ENCODE measurements at regions not wholly inside any gene's neighbourhood (a gene's known extent, or its start where the extent isn't known, plus 50 kb on each side); places are given as distances from the start of the nearest gene placed in this dataset.

DNA sequence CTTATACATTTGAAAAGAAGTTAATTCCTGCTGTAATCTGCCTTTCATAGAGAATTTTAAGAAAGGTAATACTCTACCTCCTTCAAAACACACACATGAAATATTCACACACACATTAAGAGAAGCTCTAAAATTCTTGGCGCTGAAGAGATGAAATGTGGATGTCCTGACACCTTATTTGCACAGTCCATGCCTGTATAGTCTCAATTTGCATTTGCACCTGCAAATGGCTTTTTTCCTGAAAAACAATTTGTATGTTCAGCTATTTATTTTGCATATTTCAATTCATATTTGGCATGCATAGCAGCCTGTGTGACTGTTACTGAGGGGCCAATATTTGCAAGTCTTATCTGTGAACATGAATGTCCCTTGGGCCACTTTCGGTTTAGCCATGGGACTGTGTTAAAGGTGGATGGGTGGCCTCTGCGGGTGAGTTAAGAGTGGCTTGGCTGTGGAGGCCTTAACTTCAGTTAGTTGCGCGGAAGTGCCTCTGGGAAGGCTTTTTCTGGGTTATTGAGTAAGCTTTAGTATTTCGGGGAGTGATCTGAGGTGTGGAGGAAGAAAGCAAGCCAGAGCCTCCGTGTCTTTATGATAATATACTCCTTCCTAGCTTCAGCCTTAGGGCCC, 443.3 kb upstream of the FAT1 start:
- intact Hi-C loops (cut with DNase I) = no loop called here
- DNase-seq = no peak

DNA sequence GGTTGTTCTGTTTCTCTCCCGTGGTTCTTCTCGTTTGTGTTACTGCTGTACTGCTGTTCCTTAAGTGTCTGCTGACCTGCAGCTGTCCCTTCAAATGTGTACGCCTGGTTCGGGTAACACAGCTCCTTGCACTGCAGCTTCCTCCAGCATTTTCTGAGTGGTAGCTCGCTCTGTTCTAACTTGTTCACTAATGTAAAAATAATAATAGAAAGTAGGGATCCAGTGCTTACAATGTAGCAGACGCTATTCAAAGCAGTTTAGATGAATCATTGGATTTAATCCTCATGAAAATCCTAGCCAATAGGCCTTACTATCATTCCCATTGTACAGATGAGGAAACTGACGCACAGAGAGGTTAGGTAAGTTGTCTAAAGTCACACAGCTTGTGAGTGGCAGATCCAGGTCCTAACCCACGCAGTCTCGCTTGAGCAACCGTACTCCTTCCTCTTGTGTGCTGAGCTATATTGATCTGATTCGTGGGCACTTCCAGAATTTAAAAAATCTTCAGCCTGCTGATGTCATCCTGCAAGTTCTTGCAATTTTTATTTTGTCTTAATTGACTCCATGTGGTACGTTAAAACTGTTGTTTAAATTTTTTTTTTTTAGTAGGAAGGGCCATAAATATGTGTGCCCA, 448.2 kb upstream of the FAT1 start:
- no peak for ATAC-seq
- Histone ChIP-seq H3K9me3 (no peaks in the 10 kb centered on the region), H3K4me3 (no peak overlapping the region), H3K36me3 (replicated peaks in 1 of 2; ENCODE audit: insufficient read depth in 1 of 2, low read depth in 2 of 2) (no peaks in the 10 kb centered on the region), H3K27ac (no peak overlapping the region), H3K4me1 (no peaks in the 10 kb centered on the region), H3K27me3 (no peaks in the 10 kb centered on the region)
- DNase-seq = no peak
- 62 to 68% methylated on average over 12 of the region's 12 CpGs for WGBS, 2 donors
- intact Hi-C loops (cut with DNase I) = no loop called here
- TF ChIP-seq, protein P1, sequence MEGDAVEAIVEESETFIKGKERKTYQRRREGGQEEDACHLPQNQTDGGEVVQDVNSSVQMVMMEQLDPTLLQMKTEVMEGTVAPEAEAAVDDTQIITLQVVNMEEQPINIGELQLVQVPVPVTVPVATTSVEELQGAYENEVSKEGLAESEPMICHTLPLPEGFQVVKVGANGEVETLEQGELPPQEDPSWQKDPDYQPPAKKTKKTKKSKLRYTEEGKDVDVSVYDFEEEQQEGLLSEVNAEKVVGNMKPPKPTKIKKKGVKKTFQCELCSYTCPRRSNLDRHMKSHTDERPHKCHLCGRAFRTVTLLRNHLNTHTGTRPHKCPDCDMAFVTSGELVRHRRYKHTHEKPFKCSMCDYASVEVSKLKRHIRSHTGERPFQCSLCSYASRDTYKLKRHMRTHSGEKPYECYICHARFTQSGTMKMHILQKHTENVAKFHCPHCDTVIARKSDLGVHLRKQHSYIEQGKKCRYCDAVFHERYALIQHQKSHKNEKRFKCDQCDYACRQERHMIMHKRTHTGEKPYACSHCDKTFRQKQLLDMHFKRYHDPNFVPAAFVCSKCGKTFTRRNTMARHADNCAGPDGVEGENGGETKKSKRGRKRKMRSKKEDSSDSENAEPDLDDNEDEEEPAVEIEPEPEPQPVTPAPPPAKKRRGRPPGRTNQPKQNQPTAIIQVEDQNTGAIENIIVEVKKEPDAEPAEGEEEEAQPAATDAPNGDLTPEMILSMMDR (IDR thresholded peaks at IDR 0.05) = no peak
- TF ChIP-seq POLR2A (IDR thresholded peaks at IDR 0.05) = no peak

More for the DNA sequence above, 443.3 kb upstream of the FAT1 start:
- no peaks in the 10 kb centered on the region for H3K4me1 ChIP-seq
- no peak overlapping the region for H3K27ac ChIP-seq
- no peak for ATAC-seq
- no peaks in the 10 kb centered on the region for H3K27me3 ChIP-seq
- no peaks in the 10 kb centered on the region for H3K36me3 ChIP-seq (replicated peaks in 1 of 2; ENCODE audit: insufficient read depth in 1 of 2, low read depth in 2 of 2)
- H3K9me3 ChIP-seq = no peaks in the 10 kb centered on the region
- no peak overlapping the region for H3K4me3 ChIP-seq
- TF ChIP-seq, protein P1 (IDR thresholded peaks at IDR 0.05) = no peak
- no peak for TF ChIP-seq POLR2A (IDR thresholded peaks at IDR 0.05)
- 88% methylated on average over 7 of the region's 7 CpGs for WGBS, 2 donors

DNA sequence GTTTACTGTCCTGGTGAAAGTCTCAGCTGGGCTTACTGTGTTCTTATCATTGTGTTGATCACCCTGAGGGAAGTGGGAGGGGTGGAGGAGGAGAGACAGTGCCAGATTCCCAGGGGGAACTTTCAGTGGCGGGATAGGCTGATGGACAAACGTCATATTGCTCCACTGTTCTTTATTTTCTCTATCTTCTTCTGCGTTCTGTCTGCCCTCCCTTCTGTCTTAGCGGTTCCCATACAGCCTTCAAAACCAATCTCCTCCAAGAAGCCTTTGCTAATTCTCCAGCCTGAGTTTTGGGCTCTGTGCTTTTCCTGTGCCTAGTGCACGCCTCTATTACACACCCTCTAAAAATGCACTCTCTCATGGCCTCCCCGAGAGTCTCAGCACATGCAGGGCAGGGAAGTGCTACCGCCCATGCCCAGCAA, 448.7 kb upstream of the FAT1 start:
- Histone ChIP-seq H3K27me3 (no peaks in the 10 kb centered on the region), H3K9me3 (no peaks in the 10 kb centered on the region), H3K27ac (no peak overlapping the region), H3K36me3 (replicated peaks in 1 of 2; ENCODE audit: insufficient read depth in 1 of 2, low read depth in 2 of 2) (no peaks in the 10 kb centered on the region), H3K4me3 (no peak overlapping the region), H3K4me1 (no peaks in the 10 kb centered on the region)
- no peak for TF ChIP-seq POLR2A (IDR thresholded peaks at IDR 0.05)
- TF ChIP-seq, protein P1 (IDR thresholded peaks at IDR 0.05) = no peak
- 64 to 68% methylated on average over 7 of the region's 7 CpGs for WGBS, 2 donors
- DNase-seq (no peak), ATAC-seq (no peak)
- intact Hi-C loops (cut with DNase I) = no loop called here

DNA sequence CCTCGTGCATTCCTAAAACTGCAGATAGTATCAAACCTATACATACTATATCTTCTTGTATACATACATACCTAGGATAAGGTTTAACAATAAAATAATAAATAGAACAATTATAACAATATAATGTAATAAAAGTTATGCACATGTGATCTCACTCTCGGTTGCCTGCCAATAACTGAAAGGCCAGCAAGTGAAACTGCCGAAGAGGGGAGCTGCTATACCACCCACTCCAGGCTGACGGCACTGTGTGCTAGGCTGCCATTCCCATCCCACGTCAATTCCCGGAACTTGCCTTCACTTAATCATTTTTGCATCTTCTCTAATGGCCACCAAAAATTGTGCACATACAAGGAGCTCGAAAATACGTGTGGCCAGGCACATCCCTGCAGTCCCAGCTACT, 451.1 kb upstream of the FAT1 start:
- H3K4me3 ChIP-seq = no peak overlapping the region
- H3K36me3 ChIP-seq (replicated peaks in 1 of 2; ENCODE audit: insufficient read depth in 1 of 2, low read depth in 2 of 2) = no peaks in the 10 kb centered on the region
- no peaks in the 10 kb centered on the region for H3K27me3 ChIP-seq
- H3K9me3 ChIP-seq = no peaks in the 10 kb centered on the region
- H3K4me1 ChIP-seq = no peaks in the 10 kb centered on the region
- TF ChIP-seq POLR2A (IDR thresholded peaks at IDR 0.05) = no peak
- TF ChIP-seq, protein P1 (IDR thresholded peaks at IDR 0.05) = no peak
- H3K27ac ChIP-seq = no peak overlapping the region
- 77 to 80% methylated on average over 8 of the region's 8 CpGs for whole genome bisulfite sequencing, 2 donors
- DNase-seq (no peak), ATAC-seq (no peak)
- intact Hi-C loops (cut with DNase I) = no loop called here

DNA sequence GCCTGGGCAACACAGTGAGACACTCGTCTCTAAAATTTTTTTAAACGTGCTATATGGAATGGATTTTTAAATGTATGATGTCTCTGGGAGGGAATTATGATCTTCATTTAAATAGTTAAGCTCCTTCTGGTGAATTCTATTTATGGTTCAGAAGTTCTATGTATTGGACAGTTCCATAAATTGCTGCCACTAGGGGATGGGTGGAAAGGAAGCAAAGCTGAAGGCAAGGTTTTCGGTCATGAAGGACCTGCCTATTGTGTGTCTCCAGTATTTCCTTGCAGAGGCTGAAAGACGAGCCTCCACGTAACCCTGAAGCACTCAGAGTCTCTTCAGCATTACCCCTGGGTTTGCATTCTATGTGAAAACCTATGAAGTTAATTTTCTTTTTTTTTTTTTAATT, 451.5 kb upstream of the FAT1 start:
- Histone ChIP-seq H3K9me3 (no peaks in the 10 kb centered on the region), H3K36me3 (replicated peaks in 1 of 2; ENCODE audit: insufficient read depth in 1 of 2, low read depth in 2 of 2) (no peaks in the 10 kb centered on the region), H3K4me3 (no peak overlapping the region), H3K4me1 (no peaks in the 10 kb centered on the region), H3K27ac (no peak overlapping the region), H3K27me3 (no peaks in the 10 kb centered on the region)
- TF ChIP-seq, protein P1 (IDR thresholded peaks at IDR 0.05) = no peak
- no peak for TF ChIP-seq POLR2A (IDR thresholded peaks at IDR 0.05)
- DNase-seq (no peak), ATAC-seq (no peak)
- WGBS, 2 donors = 68 to 75% methylated on average over 5 of the region's 5 CpGs
- intact Hi-C loops (cut with DNase I) = no loop called here

Data from body of pancreas (tissue), 4 donors.